ENCODE measurements at regions not wholly inside any gene's neighbourhood (a gene's known extent, or its start where the extent isn't known, plus 50 kb on each side); places are given as distances from the start of the nearest gene placed in this dataset.

DNA sequence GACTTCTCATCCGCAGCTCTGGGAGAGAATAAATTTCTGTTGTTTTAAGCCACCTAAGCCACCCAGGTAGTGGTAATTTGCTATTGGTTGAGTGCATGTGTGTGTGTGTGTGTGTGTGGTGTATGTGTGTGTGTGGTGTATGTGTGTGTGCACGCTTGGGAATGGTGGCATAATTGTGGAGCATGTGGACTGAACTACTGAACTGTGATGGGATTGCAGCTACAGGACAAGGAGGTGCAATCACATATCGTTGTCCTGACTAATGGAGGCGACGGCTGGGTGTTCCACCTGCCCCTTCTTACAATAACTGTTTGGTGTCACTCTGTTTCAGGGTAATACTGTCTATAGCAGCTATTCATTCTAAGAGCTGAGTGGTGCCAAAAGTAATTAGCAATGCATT, 448.7 kb upstream of the PFKP start:
- no peak overlapping the region for H3K27ac Mint-ChIP-seq
- no peak for TF ChIP-seq EZH2phosphoT487 (IDR thresholded peaks at IDR 0.05)
- TF ChIP-seq, protein P1, sequence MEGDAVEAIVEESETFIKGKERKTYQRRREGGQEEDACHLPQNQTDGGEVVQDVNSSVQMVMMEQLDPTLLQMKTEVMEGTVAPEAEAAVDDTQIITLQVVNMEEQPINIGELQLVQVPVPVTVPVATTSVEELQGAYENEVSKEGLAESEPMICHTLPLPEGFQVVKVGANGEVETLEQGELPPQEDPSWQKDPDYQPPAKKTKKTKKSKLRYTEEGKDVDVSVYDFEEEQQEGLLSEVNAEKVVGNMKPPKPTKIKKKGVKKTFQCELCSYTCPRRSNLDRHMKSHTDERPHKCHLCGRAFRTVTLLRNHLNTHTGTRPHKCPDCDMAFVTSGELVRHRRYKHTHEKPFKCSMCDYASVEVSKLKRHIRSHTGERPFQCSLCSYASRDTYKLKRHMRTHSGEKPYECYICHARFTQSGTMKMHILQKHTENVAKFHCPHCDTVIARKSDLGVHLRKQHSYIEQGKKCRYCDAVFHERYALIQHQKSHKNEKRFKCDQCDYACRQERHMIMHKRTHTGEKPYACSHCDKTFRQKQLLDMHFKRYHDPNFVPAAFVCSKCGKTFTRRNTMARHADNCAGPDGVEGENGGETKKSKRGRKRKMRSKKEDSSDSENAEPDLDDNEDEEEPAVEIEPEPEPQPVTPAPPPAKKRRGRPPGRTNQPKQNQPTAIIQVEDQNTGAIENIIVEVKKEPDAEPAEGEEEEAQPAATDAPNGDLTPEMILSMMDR (IDR thresholded peaks at IDR 0.05): no peak
- TF ChIP-seq EZH2 (IDR thresholded peaks at IDR 0.05): no peak
- peaks cover 22% of the 10 kb centered on the region for H3K4me1 ChIP-seq

DNA sequence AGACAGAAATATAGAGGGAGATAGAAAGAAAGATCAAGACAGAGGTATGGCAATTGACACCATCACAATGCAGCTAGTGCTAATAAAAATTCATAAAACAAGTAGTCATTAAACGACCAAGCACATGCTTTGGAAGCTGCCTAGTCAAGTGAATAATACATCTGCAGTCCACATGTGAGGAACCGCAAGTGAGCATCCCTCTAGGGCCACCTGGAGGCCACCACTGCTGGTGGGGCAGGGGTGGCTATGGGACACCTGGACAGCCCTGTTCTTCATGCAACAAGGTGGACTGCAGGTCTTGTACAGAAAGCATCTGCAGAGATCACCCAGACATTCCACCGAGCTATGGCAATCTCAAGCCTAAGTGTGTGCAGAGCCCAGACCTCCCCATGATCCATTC, 451.1 kb upstream of the PFKP start:
- Histone ChIP-seq H3F3A (ENCODE audit: low read depth) (peaks cover 8% of the 10 kb centered on the region), H3K4me3 (no peak overlapping the region), H3K27ac (no peak overlapping the region), H3K4me2 (no peak overlapping the region), H3K36me3 (no peaks in the 10 kb centered on the region), H3K27me3 (no peaks in the 10 kb centered on the region), H3K9me3 (ENCODE audit: low read depth) (no peaks in the 10 kb centered on the region), H3K4me1 (peaks cover 40% of the 10 kb centered on the region), H4K20me1 (ENCODE audit: low read depth) (no peaks in the 10 kb centered on the region), H3K9ac (no peak overlapping the region), H3K79me2 (ENCODE audit: low read depth) (no peaks in the 10 kb centered on the region), H2AFZ (replicated peaks) (no peak overlapping the region)
- no peaks in the 10 kb centered on the region for H3K9me3 Mint-ChIP-seq
- H3K4me3 Mint-ChIP-seq: no peak overlapping the region
- DNase-seq (ENCODE audit: low spot score): no peak
- H3K27ac Mint-ChIP-seq: no peak overlapping the region
- peaks cover 2% of the 10 kb centered on the region for H3K27me3 Mint-ChIP-seq (ENCODE audit: insufficient read depth, low read depth)
- TF ChIP-seq EZH2phosphoT487 (IDR thresholded peaks at IDR 0.05) (no peak), EZH2 (IDR thresholded peaks at IDR 0.05) (no peak)
- TF ChIP-seq, protein P1 (IDR thresholded peaks at IDR 0.05): no peak
- H3K4me1 Mint-ChIP-seq: peaks cover 7% of the 10 kb centered on the region
- H3K36me3 Mint-ChIP-seq: no peaks in the 10 kb centered on the region

More for the DNA sequence above, 448.7 kb upstream of the PFKP start:
- H3K4me3 ChIP-seq: no peak overlapping the region
- H3K27me3 ChIP-seq: no peaks in the 10 kb centered on the region
- no peaks in the 10 kb centered on the region for H3K36me3 ChIP-seq
- H3K27ac ChIP-seq: no peak overlapping the region
- H3K36me3 Mint-ChIP-seq: no peaks in the 10 kb centered on the region
- H3K4me1 Mint-ChIP-seq: peaks cover 11% of the 10 kb centered on the region
- H4K20me1 ChIP-seq (ENCODE audit: low read depth): no peaks in the 10 kb centered on the region
- no peak overlapping the region for H3K4me3 Mint-ChIP-seq
- H3K9ac ChIP-seq: no peak overlapping the region
- no peak for DNase-seq (ENCODE audit: low spot score)
- no peaks in the 10 kb centered on the region for H3K9me3 ChIP-seq (ENCODE audit: low read depth)
- no peaks in the 10 kb centered on the region for H3K79me2 ChIP-seq (ENCODE audit: low read depth)
- no peak overlapping the region for H3K4me2 ChIP-seq
- no peaks in the 10 kb centered on the region for H3F3A ChIP-seq (ENCODE audit: low read depth)
- no peaks in the 10 kb centered on the region for H3K9me3 Mint-ChIP-seq
- H3K27me3 Mint-ChIP-seq (ENCODE audit: insufficient read depth, low read depth): peaks cover 4% of the 10 kb centered on the region
- no peak overlapping the region for H2AFZ ChIP-seq (replicated peaks)

DNA sequence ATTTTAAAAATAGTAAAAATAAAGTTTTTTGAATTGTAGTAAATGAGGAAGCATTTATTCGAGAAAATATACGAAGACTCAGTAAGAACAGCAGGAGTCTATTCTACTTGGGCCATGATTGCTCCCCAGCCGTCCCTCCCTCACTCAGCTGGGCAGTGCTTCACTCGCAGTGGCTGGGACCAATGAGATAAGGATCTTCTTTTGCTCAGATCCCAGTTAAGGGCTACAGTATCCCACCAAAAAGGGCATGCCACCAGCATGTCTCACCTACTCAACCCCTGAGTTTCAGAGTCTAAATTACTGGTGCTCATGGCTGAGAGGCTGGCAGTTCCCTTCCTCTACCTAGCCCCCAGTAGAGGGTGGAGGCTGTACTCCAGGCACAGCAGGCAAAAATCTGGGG, 455.7 kb upstream of the PFKP start:
- Histone ChIP-seq H4K20me1 (ENCODE audit: low read depth) (no peaks in the 10 kb centered on the region), H3K9ac (no peak overlapping the region), H3K36me3 (no peaks in the 10 kb centered on the region), H2AFZ (replicated peaks) (no peak overlapping the region), H3K4me1 (peaks cover 41% of the 10 kb centered on the region), H3K27me3 (no peaks in the 10 kb centered on the region), H3F3A (ENCODE audit: low read depth) (peaks cover 23% of the 10 kb centered on the region), H3K79me2 (ENCODE audit: low read depth) (no peaks in the 10 kb centered on the region), H3K4me3 (no peak overlapping the region), H3K9me3 (ENCODE audit: low read depth) (no peaks in the 10 kb centered on the region), H3K4me2 (no peak overlapping the region), H3K27ac (no peak overlapping the region)
- no peaks in the 10 kb centered on the region for H3K36me3 Mint-ChIP-seq
- H3K27ac Mint-ChIP-seq: no peak overlapping the region
- DNase-seq (ENCODE audit: low spot score): no peak
- peaks cover 6% of the 10 kb centered on the region for H3K4me1 Mint-ChIP-seq
- no peaks in the 10 kb centered on the region for H3K9me3 Mint-ChIP-seq
- TF ChIP-seq EZH2 (IDR thresholded peaks at IDR 0.05) (no peak), EZH2phosphoT487 (IDR thresholded peaks at IDR 0.05) (no peak)
- TF ChIP-seq, protein P1 (IDR thresholded peaks at IDR 0.05): no peak
- H3K4me3 Mint-ChIP-seq: no peak overlapping the region
- no peaks in the 10 kb centered on the region for H3K27me3 Mint-ChIP-seq (ENCODE audit: insufficient read depth, low read depth)
